T-helper 2 cell treated with Interferon-gamma antibody and Interleukin-4, amounts not matched to agents 5 μg/mL and 100 μg/mL, for 36 hours (primary cell): ENCODE measurements at regions not wholly inside any gene's neighbourhood (a gene's known extent, or its start where the extent isn't known, plus 50 kb on each side); places are given as distances from the start of the nearest gene placed in this dataset.

Experiments
- DNase-seq: peaks from one replicate; pipeline ENCODE4 v3.0.0; 2021; ENCODE audit warnings: low spot score
- H3K27ac Mint-ChIP-seq: one replicate; pipeline ENCODE4 v1.8.0; 2021; ENCODE audit warnings: mild to moderate bottlenecking, mixed read lengths
- H3K27me3 Mint-ChIP-seq: one replicate; pipeline ENCODE4 v1.8.0; 2021; ENCODE audit warnings: low read depth, mixed read lengths
- H3K36me3 Mint-ChIP-seq: one replicate; pipeline ENCODE4 v1.8.0; 2021; ENCODE audit warnings: low read depth, mixed read lengths
- H3K4me1 Mint-ChIP-seq: one replicate; pipeline ENCODE4 v1.8.0; 2021; ENCODE audit warnings: low read depth, mixed read lengths
- H3K4me3 Mint-ChIP-seq: one replicate; pipeline ENCODE4 v1.8.0; 2022; ENCODE audit warnings: mild to moderate bottlenecking, moderate library complexity, mixed read lengths
- H3K9me3 Mint-ChIP-seq: one replicate; pipeline ENCODE4 v1.8.0; 2021; ENCODE audit warnings: mixed read lengths

GRCh38 chr2:195490319-195490718, 166.7 kb upstream of the SLC39A10 start:
- no peak for DNase-seq
- H3K9me3 Mint-ChIP-seq: peaks cover 24% of the 10 kb centered on the region
- H3K4me1 Mint-ChIP-seq: peaks cover 50% of the 10 kb centered on the region
- peaks cover 25% of the 10 kb centered on the region for H3K36me3 Mint-ChIP-seq
- H3K27ac Mint-ChIP-seq: no peak overlapping the region
- no peaks in the 10 kb centered on the region for H3K27me3 Mint-ChIP-seq
- no peak overlapping the region for H3K4me3 Mint-ChIP-seq

GRCh38 chr2:195489101-195489500, 167.9 kb upstream of the SLC39A10 start:
- H3K36me3 Mint-ChIP-seq: peaks cover 31% of the 10 kb centered on the region
- no peak for DNase-seq

GRCh38 chr2:195488567-195488966, 168.5 kb upstream of the SLC39A10 start:
- no peak for DNase-seq
- Mint-ChIP-seq H3K4me3 (no peak overlapping the region), H3K27ac (no peak overlapping the region), H3K36me3 (peaks cover 31% of the 10 kb centered on the region), H3K4me1 (peaks cover 46% of the 10 kb centered on the region), H3K27me3 (no peaks in the 10 kb centered on the region), H3K9me3 (peaks cover 36% of the 10 kb centered on the region)

More at GRCh38 chr2:195489101-195489500, 167.9 kb upstream of the SLC39A10 start:
- Mint-ChIP-seq H3K9me3 (peaks cover 35% of the 10 kb centered on the region), H3K27me3 (no peaks in the 10 kb centered on the region), H3K4me3 (no peak overlapping the region), H3K4me1 (peaks cover 49% of the 10 kb centered on the region), H3K27ac (no peak overlapping the region)

- peak; percentile 14 for DNase-seq
- peaks cover 44% of the 10 kb centered on the region for H3K4me1 Mint-ChIP-seq
- H3K36me3 Mint-ChIP-seq: peaks cover 33% of the 10 kb centered on the region
- H3K27me3 Mint-ChIP-seq: no peaks in the 10 kb centered on the region
- peak overlapping the region; percentile 65 for H3K4me3 Mint-ChIP-seq
- H3K27ac Mint-ChIP-seq: peak overlapping the region; percentile 80
- peaks cover 35% of the 10 kb centered on the region for H3K9me3 Mint-ChIP-seq
These were observed 169.9 kb upstream of the SLC39A10 start for GRCh38 chr2:195486987-195487644.

GRCh38 chr2:195486520-195486919, 170.5 kb upstream of the SLC39A10 start:
- Mint-ChIP-seq H3K4me1 (peaks cover 43% of the 10 kb centered on the region), H3K9me3 (peaks cover 36% of the 10 kb centered on the region), H3K27me3 (no peaks in the 10 kb centered on the region), H3K27ac (peak overlapping the region; percentile 62), H3K4me3 (peak overlapping the region; percentile 27), H3K36me3 (peaks cover 33% of the 10 kb centered on the region)
- no peak for DNase-seq

- Mint-ChIP-seq H3K4me1 (peaks cover 52% of the 10 kb centered on the region), H3K4me3 (no peak overlapping the region), H3K9me3 (peaks cover 41% of the 10 kb centered on the region), H3K27me3 (no peaks in the 10 kb centered on the region), H3K36me3 (peaks cover 42% of the 10 kb centered on the region), H3K27ac (no peak overlapping the region)
- DNase-seq: no peak
These were observed 175.0 kb upstream of the SLC39A10 start for GRCh38 chr2:195482010-195482409.

GRCh38 chr2:195480121-195480520, 176.9 kb upstream of the SLC39A10 start:
- no peak overlapping the region for H3K4me3 Mint-ChIP-seq
- H3K27me3 Mint-ChIP-seq: no peaks in the 10 kb centered on the region
- peaks cover 40% of the 10 kb centered on the region for H3K9me3 Mint-ChIP-seq
- H3K27ac Mint-ChIP-seq: no peak overlapping the region
- peaks cover 46% of the 10 kb centered on the region for H3K4me1 Mint-ChIP-seq
- H3K36me3 Mint-ChIP-seq: peaks cover 40% of the 10 kb centered on the region
- no peak for DNase-seq

GRCh38 chr2:195479407-195479806, 177.6 kb upstream of the SLC39A10 start:
- H3K4me3 Mint-ChIP-seq: peak overlapping the region; percentile 0
- peaks cover 34% of the 10 kb centered on the region for H3K36me3 Mint-ChIP-seq
- DNase-seq: no peak
- no peaks in the 10 kb centered on the region for H3K27me3 Mint-ChIP-seq
- peaks cover 32% of the 10 kb centered on the region for H3K9me3 Mint-ChIP-seq
- peaks cover 43% of the 10 kb centered on the region for H3K4me1 Mint-ChIP-seq
- no peak overlapping the region for H3K27ac Mint-ChIP-seq

- Mint-ChIP-seq H3K4me3 (peak overlapping the region; percentile 16), H3K36me3 (peaks cover 36% of the 10 kb centered on the region), H3K9me3 (peaks cover 27% of the 10 kb centered on the region), H3K27ac (peak overlapping the region; percentile 67), H3K4me1 (peaks cover 51% of the 10 kb centered on the region), H3K27me3 (no peaks in the 10 kb centered on the region)
- no peak for DNase-seq
These were observed 179.0 kb upstream of the SLC39A10 start for GRCh38 chr2:195477996-195478382.

GRCh38 chr2:195477248-195477995, 179.6 kb upstream of the SLC39A10 start:
- Mint-ChIP-seq H3K27me3 (no peaks in the 10 kb centered on the region), H3K36me3 (peaks cover 35% of the 10 kb centered on the region), H3K4me1 (peaks cover 53% of the 10 kb centered on the region), H3K4me3 (peak overlapping the region; percentile 16), H3K27ac (peak overlapping the region; percentile 67), H3K9me3 (peaks cover 25% of the 10 kb centered on the region)
- DNase-seq: no peak

- DNase-seq: no peak
- peaks cover 46% of the 10 kb centered on the region for H3K4me1 Mint-ChIP-seq
- H3K27ac Mint-ChIP-seq: no peak overlapping the region
- peaks cover 27% of the 10 kb centered on the region for H3K36me3 Mint-ChIP-seq
- H3K27me3 Mint-ChIP-seq: no peaks in the 10 kb centered on the region
- H3K9me3 Mint-ChIP-seq: peaks cover 14% of the 10 kb centered on the region
- H3K4me3 Mint-ChIP-seq: no peak overlapping the region
These were observed 181.7 kb upstream of the SLC39A10 start for GRCh38 chr2:195475336-195475735.

- no peak overlapping the region for H3K27ac Mint-ChIP-seq
- H3K4me1 Mint-ChIP-seq: peaks cover 33% of the 10 kb centered on the region
- peaks cover 20% of the 10 kb centered on the region for H3K36me3 Mint-ChIP-seq
- no peak overlapping the region for H3K4me3 Mint-ChIP-seq
- no peak for DNase-seq
- peaks cover 10% of the 10 kb centered on the region for H3K9me3 Mint-ChIP-seq
- H3K27me3 Mint-ChIP-seq: no peaks in the 10 kb centered on the region
These were observed 183.2 kb upstream of the SLC39A10 start for GRCh38 chr2:195473862-195474261.

- Mint-ChIP-seq H3K36me3 (peaks cover 18% of the 10 kb centered on the region), H3K27me3 (no peaks in the 10 kb centered on the region), H3K27ac (no peak overlapping the region), H3K9me3 (peaks cover 11% of the 10 kb centered on the region), H3K4me3 (no peak overlapping the region), H3K4me1 (peaks cover 35% of the 10 kb centered on the region)
- DNase-seq: no peak
These were observed 184.4 kb upstream of the SLC39A10 start for GRCh38 chr2:195472501-195473234.

GRCh38 chr2:195471807-195472206, 185.2 kb upstream of the SLC39A10 start:
- Mint-ChIP-seq H3K4me3 (no peak overlapping the region), H3K27me3 (no peaks in the 10 kb centered on the region), H3K9me3 (peaks cover 11% of the 10 kb centered on the region), H3K27ac (no peak overlapping the region), H3K36me3 (peaks cover 15% of the 10 kb centered on the region), H3K4me1 (peaks cover 28% of the 10 kb centered on the region)
- DNase-seq: no peak
